ENCODE measurements at regions not wholly inside any gene's neighbourhood (a gene's known extent, or its start where the extent isn't known, plus 50 kb on each side); places are given as distances from the start of the nearest gene placed in this dataset.
"Not testable (repeated sequence)": the region's sequence is repeated elsewhere in the genome, so short reads cannot be mapped to it uniquely, and the experiment has no call there.

DNA sequence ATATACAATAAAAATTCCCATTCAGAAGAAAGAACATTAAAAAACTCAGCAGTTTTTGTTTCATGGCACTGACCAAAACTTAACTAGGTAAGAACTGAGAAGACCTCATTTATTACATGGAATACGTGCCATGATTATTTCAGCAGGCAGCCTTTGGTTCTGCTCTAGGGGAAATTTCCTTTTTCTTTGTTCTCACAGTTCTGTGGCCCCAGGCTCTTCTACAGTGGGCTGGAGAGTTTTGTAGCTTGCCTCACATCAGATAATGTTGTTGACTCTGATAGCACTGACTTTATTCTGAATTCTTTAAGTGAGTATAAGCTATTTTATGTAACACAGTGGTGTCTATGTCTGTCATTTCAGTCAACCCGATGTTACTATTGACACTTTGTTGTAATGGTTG lies 844.3 kb downstream of the TBC1D32 start:
- DNase-seq: no peak

DNA sequence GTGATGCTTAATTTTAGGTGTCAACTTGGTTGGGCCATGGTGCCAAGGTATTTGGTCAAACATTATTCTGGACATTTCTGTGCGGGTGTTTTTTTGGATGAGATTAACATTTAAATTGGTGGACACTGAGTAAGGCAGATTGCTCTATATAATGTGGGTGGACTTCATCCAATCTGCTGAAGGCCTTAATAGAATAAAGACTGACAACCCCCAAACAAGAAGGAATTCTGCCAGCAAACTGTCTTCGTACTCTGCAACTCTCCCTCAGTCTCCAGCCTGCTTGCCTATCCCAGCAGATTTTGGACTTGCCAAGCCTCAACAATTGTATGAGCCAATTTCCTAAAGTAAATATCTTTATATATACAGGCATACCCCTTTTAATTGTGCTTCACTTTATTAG lies 850.1 kb downstream of the TBC1D32 start:
- no peak for DNase-seq

- DNase-seq: no peak
Measured at GRCh38 chr6:120478650-120479049, 855.6 kb downstream of the TBC1D32 start.

DNA sequence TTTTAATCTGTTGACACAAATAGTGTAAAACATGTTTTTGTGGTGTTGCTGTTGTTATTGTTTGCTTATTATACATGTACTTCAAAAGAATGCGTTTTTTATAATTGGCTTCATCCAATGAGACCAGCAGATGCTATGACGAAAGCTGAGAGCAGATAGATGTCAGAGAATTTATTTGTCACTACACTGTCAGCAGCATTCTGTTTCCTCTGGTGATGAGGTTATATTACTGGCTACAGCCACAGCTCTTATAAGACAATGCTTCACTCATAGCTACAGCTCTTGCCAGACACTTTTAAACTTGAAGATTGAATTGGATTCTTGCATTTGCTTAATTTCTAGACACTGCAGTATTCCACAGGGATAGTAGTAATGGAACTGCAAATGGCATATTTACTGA lies 860.5 kb downstream of the TBC1D32 start:
- DNase-seq: no peak

DNA sequence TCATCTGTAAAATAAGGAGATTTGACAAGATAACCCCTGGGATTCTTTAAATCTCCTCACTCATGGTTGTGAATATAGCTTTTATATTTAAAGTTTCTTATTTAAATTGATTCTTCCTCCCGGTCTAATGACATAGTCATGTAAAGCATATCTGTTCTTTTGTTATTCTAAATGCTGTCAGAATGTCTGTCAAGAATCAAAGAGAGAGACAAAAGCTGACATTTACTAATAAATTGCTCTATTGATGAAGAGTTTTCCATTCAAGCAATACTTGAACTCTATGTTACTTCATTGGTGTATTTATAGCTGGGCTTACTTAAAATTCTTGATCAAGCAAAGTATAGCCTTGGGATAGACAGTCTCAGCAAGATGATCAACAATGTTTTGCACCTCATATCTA lies 865.8 kb downstream of the TBC1D32 start:
- no peak for DNase-seq

GRCh38 chr6:120451508-120451907 lies 882.8 kb downstream of the TBC1D32 start:
- no peak for DNase-seq

DNA sequence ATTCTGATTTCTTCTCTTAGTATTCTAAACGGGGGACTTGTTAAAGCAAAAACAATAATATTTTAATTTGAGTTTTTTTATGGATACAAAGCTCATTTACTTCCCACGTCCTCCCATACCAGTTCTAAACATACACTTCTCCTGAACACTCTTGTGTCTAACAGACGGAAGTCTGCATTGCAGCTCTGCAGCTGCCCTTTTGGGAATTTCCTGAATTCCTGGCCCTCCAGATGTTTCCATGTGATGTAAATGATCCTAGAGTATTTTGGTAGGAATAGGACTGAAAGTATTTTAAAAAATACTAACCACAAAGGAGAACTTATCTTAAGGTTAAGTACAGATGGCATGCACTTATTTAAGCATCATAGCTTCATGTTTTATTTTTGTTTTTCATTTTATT lies 886.7 kb downstream of the TBC1D32 start:
- DNase-seq: peak; percentile 14

DNA sequence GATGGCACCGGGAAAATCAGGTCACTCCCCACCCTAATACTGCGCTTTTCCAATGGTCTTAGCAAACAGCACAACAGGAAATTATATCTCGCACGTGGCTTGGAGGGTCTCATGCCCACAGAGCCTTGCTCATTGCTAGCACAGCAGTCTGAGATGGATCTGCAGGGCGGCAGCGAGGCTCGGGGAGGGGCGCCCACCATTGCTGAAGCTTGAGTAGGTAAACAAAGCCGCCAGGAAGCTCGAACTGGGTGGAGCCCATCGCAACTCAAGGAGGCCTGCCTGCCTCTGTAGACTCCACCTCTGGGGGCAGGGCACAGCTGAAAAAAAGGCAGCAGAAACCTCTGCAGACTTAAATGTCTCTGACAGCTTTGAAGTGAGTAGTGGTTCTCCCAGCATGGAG lies 901.4 kb downstream of the TBC1D32 start:
- not testable (repeated sequence) for DNase-seq

DNA sequence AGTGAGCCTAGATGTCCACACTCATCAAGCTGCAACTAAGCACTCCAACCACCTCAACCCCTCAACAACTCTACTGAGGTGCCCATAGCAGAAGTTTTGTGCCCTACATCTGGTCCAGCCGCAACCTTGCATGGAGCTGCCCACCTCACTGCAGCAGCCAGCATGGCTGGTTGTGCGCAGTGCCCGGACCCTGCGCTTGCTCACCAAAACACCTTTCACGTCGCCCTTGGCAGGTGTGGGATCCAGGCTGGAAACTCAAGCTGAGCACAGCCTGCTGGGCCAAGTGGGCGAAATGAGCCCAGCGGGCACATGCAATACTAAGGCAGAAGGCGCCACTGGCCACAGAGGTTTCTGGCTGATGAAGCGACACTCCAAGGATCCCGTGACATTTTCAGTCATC lies 902.4 kb downstream of the TBC1D32 start:
- no peak for DNase-seq

- no peak for DNase-seq
Measured at GRCh38 chr6:120411394-120411793, 922.9 kb downstream of the TBC1D32 start.

- no peak for DNase-seq
Measured at GRCh38 chr6:120410586-120410985, 923.7 kb downstream of the TBC1D32 start.

- no peak for DNase-seq
Measured at GRCh38 chr6:120407696-120408095, 926.6 kb downstream of the TBC1D32 start.

DNA sequence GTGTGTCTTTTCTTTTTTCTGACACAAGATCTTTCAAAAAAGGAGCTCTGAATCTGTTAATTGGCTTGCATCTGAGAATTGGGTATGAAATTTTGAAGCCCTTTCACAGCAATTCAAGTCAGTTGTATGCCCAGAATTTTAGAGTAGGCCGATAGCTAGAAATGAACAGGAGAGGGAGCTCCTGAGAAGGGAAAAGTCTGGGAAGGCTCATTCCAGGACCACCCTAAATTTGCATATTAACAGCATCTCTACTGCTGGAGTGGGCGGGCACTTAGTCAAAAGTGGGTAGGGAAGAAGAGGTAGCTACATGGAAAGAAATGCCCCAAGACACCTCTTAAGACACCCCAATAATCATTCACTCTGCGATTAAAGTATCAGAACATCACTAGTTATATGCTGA lies 928.3 kb downstream of the TBC1D32 start:
- no peak for DNase-seq

GRCh38 chr6:120395784-120396183 lies 938.5 kb downstream of the TBC1D32 start:
- DNase-seq: no peak

DNA sequence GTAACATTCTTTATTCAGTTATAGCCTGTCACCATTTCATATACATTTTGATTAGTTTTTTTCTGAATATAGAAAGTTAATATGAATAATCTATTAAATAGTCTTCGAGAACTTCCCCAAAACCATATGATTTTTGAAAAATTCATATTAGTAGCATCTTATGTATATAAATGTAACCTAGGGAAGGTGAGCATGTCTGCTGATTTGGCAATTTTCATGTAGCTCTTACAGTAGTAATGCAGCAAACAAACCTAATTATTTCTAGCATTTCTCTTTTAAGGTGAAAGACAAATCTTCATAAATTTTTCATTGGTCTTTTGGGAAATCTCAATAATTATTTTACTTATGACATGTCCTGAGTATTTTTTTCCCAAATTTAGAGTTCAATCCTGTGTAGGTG lies 939.0 kb downstream of the TBC1D32 start:
- no peak for DNase-seq

DNA sequence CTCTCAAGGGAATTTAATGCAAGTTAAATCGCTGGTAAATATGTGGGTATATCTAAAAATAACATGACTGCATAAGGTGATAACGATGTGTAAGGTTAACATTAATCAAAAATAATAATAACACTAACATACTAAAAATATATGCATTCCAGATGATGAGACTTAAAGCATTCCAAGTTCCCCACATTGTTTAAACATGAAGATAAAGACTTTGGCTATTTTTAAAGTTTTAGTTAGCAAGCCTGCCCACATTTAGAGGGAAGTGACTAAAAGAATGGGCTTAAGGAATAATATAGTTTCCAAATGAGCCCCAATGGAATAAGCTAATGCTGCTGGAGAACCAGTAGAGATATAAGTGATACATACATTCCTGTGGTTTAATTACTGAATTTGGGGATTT lies 941.3 kb downstream of the TBC1D32 start:
- no peak for DNase-seq

GRCh38 chr6:120384671-120385070 lies 949.6 kb downstream of the TBC1D32 start:
- DNase-seq: no peak

- DNase-seq: no peak
Measured at GRCh38 chr6:120383681-120384080, 950.6 kb downstream of the TBC1D32 start.

DNA sequence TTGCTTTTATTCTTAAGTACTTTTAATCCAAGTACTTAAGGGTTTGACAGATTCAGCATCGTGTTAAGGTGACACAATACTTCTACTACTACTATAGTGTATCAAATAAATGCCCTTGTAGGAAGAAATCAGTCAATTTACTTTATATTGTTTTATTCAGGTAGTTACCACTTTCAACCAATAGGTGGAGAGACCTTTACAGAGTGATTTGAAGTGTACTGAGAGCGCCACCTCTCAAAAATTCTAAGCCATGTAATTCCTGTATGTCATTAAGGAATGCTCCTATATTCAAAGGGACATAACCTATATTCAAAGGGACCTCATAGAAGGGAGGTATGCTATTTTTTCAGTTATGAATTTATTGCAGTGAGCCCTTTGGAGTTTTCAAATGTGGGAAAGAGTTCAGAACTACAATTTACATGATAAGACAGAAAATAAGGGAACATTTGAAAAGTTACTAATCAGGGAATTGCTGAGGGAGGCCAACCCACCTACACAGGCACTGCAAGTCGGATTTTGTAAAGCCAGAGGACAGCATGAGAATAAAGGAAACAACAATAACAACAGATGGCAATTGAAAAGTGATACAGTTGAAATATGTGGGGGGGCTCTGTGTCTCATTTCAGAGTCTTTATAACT lies 955.6 kb downstream of the TBC1D32 start:
- no peak for DNase-seq

DNA sequence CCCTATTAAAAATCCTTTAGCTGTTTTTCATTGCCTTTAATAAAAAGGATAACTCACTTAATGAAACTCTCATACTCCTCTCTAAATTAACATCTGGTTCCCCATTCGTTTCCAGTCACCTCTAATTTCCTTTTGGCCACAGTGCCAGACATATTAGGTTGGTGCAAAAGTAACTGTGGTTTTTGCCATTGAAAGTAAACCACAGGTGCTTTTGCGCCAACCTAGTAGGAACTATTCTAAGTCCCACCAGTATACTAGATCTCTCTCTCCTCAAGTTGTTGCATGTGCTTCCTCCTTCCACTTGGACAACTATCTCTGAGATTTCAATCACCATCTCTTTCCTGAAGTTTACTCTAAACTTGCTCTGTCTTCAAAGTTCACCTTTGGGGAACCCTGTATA lies 961.1 kb downstream of the TBC1D32 start:
- no peak for DNase-seq

GRCh38 chr6:120363429-120363828 lies 970.9 kb downstream of the TBC1D32 start:
- DNase-seq: no peak

- DNase-seq: not testable (repeated sequence)
Measured at GRCh38 chr6:120358535-120358934, 975.7 kb downstream of the TBC1D32 start.

DNA sequence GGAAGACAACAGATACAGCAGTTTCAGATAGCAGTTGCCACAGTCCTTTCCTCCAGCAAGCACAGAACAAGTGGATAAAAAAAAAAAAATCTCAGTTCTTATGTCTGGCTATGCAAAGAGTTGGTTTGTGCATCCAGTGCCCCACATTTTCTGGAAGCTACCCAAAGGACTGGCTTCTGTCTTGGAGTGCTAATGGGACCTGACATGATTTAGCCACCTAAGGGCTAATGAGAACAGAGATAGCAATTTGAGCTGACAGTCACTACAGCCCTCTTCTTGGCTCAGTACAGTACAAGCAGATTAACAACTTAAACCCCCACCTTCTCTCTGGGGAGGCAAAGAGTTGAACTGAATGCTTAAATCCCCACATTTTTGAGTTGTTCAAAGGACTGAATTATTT lies 976.8 kb downstream of the TBC1D32 start:
- DNase-seq: peak; percentile 0

DNA sequence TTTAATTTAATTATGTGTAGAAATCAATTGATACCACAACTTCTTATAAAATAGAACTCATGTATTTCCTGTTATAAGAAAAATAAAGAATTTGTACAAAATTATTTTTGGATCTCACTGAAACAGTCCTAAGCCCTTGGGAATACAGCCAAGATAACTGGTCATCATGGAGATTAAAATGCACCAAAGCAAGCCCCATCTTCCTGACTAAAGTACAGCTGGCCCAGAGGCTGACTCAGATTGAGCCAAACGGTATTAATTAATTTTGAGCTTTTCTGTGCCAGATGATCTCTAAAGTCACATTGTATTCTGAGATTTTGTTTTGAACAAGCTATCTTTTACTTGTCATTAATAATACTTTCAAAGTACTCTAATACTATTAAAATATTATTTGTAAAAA lies 978.5 kb downstream of the TBC1D32 start:
- no peak for DNase-seq

DNA sequence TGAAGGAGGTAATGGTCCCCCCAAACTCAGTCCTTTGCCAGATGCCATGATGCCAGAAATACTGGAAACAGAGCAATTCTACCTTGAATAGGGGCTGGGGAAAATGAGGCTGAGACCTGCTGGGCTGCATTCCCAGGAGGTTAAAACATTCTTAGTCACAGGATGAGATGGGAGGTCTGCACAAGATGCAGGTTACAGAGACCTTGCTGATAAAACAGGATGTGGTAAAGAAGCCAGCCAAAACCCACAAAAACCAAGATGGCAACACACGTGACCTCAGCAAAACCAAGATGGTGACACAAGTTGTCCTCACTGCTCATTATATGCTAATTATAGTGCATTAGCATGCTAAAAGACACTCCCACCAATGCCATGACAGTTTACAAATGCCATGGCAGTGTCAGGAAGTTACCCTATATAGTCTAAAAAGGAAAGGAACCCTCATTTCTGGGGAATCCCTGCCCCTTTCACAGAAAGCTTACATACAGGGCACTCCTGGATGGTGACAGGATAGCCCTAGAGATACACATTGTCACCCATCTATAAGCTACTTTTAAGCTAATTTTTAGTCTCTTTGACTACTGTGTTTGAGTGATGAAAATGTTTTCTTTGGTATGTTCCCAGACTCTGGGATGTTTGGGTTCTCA lies 979.7 kb downstream of the TBC1D32 start:
- no peak for DNase-seq

Measured in hindlimb muscle (tissue), 1 donor.